Astrocyte of the spinal cord (primary cell): ENCODE measurements at regions not wholly inside any gene's neighbourhood (a gene's known extent, or its start where the extent isn't known, plus 50 kb on each side); places are given as distances from the start of the nearest gene placed in this dataset.

Experiments used
- DNase-seq: peaks from one replicate; pipeline ENCODE4 v3.0.0; 2011; ENCODE audit warnings: low read depth, low spot score
- H3K4me3 ChIP-seq: 2 replicates; pipeline ENCODE4 v1.5.1; 2011; ENCODE audit warnings: low read depth, mild to moderate bottlenecking, low read length, moderate library complexity
- in situ Hi-C: cut with HindIII; loops from 2 replicates; pipeline ENCODE4 v1.10.0; 2017; ENCODE audit warnings: low sequenced_read_pairs
- TF ChIP-seq, protein P1 (sequence below): IDR thresholded peaks from 2 replicates; pipeline ENCODE4 v1.5.1; 2012; ENCODE audit warnings: low read depth, mild to moderate bottlenecking, low read length, inconsistent platforms

GRCh38 chr6:40325041-40325440, 262.1 kb downstream of the LRFN2 start:
- in situ Hi-C loops = no loop called here
- H3K4me3 ChIP-seq = no peak overlapping the region
- TF ChIP-seq, protein P1, sequence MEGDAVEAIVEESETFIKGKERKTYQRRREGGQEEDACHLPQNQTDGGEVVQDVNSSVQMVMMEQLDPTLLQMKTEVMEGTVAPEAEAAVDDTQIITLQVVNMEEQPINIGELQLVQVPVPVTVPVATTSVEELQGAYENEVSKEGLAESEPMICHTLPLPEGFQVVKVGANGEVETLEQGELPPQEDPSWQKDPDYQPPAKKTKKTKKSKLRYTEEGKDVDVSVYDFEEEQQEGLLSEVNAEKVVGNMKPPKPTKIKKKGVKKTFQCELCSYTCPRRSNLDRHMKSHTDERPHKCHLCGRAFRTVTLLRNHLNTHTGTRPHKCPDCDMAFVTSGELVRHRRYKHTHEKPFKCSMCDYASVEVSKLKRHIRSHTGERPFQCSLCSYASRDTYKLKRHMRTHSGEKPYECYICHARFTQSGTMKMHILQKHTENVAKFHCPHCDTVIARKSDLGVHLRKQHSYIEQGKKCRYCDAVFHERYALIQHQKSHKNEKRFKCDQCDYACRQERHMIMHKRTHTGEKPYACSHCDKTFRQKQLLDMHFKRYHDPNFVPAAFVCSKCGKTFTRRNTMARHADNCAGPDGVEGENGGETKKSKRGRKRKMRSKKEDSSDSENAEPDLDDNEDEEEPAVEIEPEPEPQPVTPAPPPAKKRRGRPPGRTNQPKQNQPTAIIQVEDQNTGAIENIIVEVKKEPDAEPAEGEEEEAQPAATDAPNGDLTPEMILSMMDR = no peak
- DNase-seq = no peak

- no peak for DNase-seq
- H3K4me3 ChIP-seq = no peak overlapping the region
- in situ Hi-C loops = no loop called here
- TF ChIP-seq, protein P1 = no peak
Observed at GRCh38 chr6:40323881-40324634, 263.1 kb downstream of the LRFN2 start.

GRCh38 chr6:40322336-40322735, 264.8 kb downstream of the LRFN2 start:
- TF ChIP-seq, protein P1 = no peak
- no peak overlapping the region for H3K4me3 ChIP-seq
- DNase-seq = no peak
- in situ Hi-C loops = no loop called here

DNA sequence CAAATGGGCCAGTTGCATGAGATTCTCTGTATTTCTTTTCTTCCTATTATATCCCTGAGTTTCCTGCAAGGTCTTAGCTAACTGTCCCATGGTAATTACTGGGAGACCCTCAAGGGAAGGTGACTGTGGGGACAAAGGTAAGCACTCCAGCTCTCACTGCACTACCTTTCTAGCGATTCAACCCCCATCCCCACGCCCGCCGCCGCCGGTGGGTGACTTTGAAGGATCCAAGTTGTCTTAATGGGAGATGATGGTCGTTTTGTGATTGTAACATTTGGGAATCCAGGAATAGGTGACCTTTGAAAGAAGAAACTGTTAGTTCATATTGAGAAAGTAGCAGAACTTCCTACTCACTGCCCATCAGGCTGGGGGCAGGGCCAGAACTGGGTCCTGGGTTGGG, 265.5 kb downstream of the LRFN2 start:
- no peak overlapping the region for H3K4me3 ChIP-seq
- DNase-seq = no peak
- in situ Hi-C loops = no loop called here
- TF ChIP-seq, protein P1 = no peak

GRCh38 chr6:40320947-40321346, 266.2 kb downstream of the LRFN2 start:
- no peak overlapping the region for H3K4me3 ChIP-seq
- in situ Hi-C loops = no loop called here
- DNase-seq = no peak
- TF ChIP-seq, protein P1 = no peak

GRCh38 chr6:40320441-40320840, 266.7 kb downstream of the LRFN2 start:
- TF ChIP-seq, protein P1 = no peak
- H3K4me3 ChIP-seq = no peak overlapping the region
- in situ Hi-C loops = no loop called here
- DNase-seq = no peak

- in situ Hi-C loops = no loop called here
- TF ChIP-seq, protein P1 = no peak
- no peak overlapping the region for H3K4me3 ChIP-seq
Observed at GRCh38 chr6:40319124-40319523, 268.0 kb downstream of the LRFN2 start.

More at GRCh38 chr6:40319124-40319523, 268.0 kb downstream of the LRFN2 start:
- no peak for DNase-seq
